Lower leg skin (tissue), 4 donors: ENCODE measurements at regions not wholly inside any gene's neighbourhood (a gene's known extent, or its start where the extent isn't known, plus 50 kb on each side); places are given as distances from the start of the nearest gene placed in this dataset.
"Not testable (repeated sequence)": the region's sequence is repeated elsewhere in the genome, so short reads cannot be mapped to it uniquely, and the experiment has no call there.

ENCODE experiments used
- DNase-seq, 2 donors: peaks; one replicate each; pipeline ENCODE4 v3.0.0-alpha.2; 2019; ENCODE audit warnings: low spot score in 2 of 2
- H3K4me3 ChIP-seq: fragments of 200-600 bp; sonication (generic); 2 replicates; pipeline ENCODE4 v1.5.1; 2017; ENCODE audit warnings: mild to moderate bottlenecking, low read depth; ENCODE audit not compliant: poor library complexity, severe bottlenecking
- POLR2A ChIP-seq, 2 donors: fragments of 450-650 bp; IDR thresholded peaks; one replicate each; pipeline ENCODE4 v1.6.1; 2016 to 2017; ENCODE audit warnings: antibody characterized with exemption in 2 of 2, mild to moderate bottlenecking in 1 of 2, moderate library complexity in 1 of 2
- WGBS, 2 donors: methylation state at CpG; one replicate each; pipeline ENCODE4 v1.1.5; 2018; 5-methylcytosine and 5-hydroxymethylcytosine counted together
- intact Hi-C: fragments of 100-400 bp; cut with DNase I; formaldehyde crosslinking; loops from one replicate; pipeline ENCODE4 v1.15.0; 2023; ENCODE audit warnings: low total_unique reads
- TF ChIP-seq, protein P1 (sequence below), 3 donors: fragments of 450-650 bp; IDR thresholded peaks; one replicate each; pipeline ENCODE4 v1.5.1; 2016; ENCODE audit warnings: antibody characterized with exemption in 3 of 3, mild to moderate bottlenecking in 3 of 3, moderate library complexity in 2 of 3

DNA sequence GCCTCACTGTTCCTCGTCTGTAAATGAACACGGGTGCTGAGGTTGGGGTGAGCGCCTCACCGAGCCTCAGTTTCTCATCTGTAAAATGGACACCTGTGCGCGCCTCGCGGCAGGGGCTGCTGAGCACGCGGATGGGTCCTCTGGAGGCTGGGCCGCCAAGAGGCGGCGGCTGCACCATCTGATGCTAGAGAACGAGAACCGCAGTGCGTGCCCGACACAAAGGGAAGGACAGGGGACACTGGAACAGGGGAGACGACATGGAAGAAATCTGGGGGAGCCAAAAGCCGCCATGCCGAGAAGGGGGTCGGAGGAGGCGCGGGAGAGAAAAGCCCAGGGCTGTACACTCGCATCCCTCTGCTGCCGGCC lies 118.7 kb upstream of the ZNF516 start:
- intact Hi-C loops = loop anchor here (5.0 to 10.0 kb wide), 2 partner anchors 46 to 209 kb away; no protein-coding TSS in a partner anchor
- 90 to 96% methylated on average over 25 of the region's 25 CpGs for whole genome bisulfite sequencing, 2 donors
- TF ChIP-seq POLR2A (IDR thresholded peaks at IDR 0.05) = no peak
- TF ChIP-seq, protein P1, sequence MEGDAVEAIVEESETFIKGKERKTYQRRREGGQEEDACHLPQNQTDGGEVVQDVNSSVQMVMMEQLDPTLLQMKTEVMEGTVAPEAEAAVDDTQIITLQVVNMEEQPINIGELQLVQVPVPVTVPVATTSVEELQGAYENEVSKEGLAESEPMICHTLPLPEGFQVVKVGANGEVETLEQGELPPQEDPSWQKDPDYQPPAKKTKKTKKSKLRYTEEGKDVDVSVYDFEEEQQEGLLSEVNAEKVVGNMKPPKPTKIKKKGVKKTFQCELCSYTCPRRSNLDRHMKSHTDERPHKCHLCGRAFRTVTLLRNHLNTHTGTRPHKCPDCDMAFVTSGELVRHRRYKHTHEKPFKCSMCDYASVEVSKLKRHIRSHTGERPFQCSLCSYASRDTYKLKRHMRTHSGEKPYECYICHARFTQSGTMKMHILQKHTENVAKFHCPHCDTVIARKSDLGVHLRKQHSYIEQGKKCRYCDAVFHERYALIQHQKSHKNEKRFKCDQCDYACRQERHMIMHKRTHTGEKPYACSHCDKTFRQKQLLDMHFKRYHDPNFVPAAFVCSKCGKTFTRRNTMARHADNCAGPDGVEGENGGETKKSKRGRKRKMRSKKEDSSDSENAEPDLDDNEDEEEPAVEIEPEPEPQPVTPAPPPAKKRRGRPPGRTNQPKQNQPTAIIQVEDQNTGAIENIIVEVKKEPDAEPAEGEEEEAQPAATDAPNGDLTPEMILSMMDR (IDR thresholded peaks at IDR 0.05) = no peak
- DNase-seq = no peak
- no peak overlapping the region for H3K4me3 ChIP-seq

DNA sequence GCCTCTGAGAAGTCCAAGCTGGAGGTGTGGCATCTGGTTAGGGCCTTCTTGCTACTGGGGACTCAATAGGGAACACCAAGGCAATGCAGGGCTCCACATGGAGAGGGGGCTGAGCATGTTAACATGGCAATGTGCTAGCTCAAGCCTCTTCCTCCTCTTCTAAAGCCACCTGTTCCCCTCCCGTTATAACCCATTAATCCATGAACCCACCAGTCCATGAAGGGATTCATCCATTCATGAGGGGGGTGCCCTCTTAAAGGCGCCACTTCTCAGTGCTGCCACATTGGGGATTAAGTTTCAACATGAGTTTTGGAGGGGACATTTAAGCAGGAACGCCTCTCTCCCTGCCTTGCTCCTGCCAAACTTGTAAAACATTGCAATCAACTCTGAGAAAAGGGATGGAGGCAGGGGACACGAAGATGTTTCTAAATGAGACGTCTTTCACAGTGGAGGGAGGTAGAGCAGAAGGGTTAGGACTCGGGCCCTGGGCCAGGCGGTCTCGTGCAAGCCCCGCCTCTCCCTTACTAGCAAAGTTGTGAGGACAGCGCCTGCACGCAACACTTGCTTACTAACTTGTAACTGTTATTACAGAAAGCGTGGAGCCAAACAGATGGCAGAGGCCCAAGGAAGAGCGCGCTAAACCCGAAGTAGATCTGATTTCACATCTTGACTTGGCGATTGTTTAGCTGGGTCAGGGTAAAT lies 118.2 kb upstream of the ZNF516 start:
- H3K4me3 ChIP-seq = no peak overlapping the region
- TF ChIP-seq POLR2A (IDR thresholded peaks at IDR 0.05) = no peak
- TF ChIP-seq, protein P1 (IDR thresholded peaks at IDR 0.05) = no peak
- DNase-seq = no peak
- WGBS, 2 donors = 85% methylated on average over 16 of the region's 16 CpGs
- intact Hi-C loops = loop anchor here (5.0 to 10.0 kb wide), 2 partner anchors 46 to 208 kb away; no protein-coding TSS in a partner anchor

DNA sequence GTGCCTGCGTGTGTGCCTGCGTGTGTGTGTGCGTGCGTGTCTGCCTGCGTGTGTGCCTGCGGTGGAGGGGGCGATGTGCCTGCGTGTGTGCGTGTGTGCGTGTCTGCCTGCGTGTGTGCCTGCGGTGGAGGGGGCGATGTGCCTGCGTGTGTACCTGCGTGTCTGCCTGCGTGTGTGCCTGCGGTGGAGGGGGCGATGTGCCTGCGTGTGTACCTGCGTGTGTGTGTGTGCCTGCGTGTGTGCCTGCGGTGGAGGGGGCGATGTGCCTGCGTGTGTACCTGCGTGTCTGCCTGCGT lies 116.7 kb upstream of the ZNF516 start:
- WGBS, 2 donors = 90 to 95% methylated on average over 24 to 26 of the region's 26 CpGs
- not testable (repeated sequence) for H3K4me3 ChIP-seq, DNase-seq
- intact Hi-C loops = loop anchor here (5.0 to 10.0 kb wide), 2 partner anchors 44 to 207 kb away; no protein-coding TSS in a partner anchor

DNA sequence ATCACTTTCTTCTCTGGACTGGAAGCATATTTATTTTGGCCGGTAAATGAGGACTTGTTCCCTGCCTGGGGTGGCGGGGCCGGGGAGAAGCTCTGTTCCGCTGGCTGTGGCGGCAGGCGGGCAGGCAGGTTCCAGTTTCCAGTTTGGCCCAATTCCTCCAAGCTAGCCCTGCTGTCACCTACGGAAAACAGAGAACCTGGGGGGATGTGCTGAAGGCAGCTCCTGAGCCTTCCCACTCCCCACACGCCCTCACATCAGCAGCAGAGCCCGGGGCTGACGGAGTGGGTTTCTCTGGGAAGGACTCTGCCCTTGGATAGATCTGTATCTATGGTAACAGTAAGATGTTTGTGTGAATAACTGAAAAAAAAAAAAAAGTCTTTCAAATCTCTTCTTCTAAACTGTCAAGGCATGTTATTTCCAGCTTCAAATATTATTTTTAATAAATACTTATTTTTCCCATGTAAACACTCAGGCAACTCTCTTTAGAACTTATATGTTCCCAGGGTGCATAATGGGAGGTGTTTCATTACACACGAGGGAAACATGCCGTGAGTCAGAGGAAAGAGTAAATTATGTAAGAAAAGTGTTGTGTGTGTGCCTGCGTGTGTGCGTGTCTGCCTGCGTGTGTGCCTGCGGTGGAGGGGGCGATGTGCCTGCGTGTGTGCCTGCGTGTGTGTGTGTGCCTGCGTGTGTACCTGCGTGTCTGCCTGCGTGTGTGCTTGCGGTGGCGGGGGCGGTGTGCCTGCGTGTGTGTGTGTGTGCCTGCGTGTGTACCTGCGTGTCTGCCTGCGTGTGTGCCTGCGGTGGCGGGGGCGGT lies 116.1 kb upstream of the ZNF516 start:
- H3K4me3 ChIP-seq = no peak overlapping the region
- intact Hi-C loops = loop anchor here (5.0 to 10.0 kb wide), 2 partner anchors 44 to 206 kb away; no protein-coding TSS in a partner anchor
- WGBS, 2 donors = 57 to 58% methylated on average over 32 of the region's 32 CpGs
- no peak for DNase-seq
- no peak for TF ChIP-seq POLR2A (IDR thresholded peaks at IDR 0.05)
- TF ChIP-seq, protein P1 (IDR thresholded peaks at IDR 0.05) = no peak

DNA sequence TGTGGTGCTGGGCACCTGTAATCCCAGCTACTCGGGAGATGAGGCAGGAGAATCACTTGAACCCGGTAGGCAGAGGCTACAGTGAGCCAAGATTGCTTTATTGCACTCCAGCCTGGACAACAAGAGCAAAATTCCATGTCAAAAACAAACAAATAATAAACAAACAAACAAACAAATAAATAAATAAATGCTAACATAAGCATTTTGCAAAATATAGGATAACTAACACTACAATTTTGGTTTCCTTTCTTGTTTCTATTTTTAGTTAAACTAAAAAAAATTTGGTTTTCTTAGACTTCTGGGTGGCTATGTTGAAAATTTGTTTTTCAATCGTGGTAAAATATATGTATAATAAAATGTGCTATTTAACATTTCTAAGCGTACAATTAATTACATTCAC lies 115.0 kb upstream of the ZNF516 start:
- H3K4me3 ChIP-seq = no peak overlapping the region
- TF ChIP-seq POLR2A (IDR thresholded peaks at IDR 0.05) = no peak
- TF ChIP-seq, protein P1 (IDR thresholded peaks at IDR 0.05) = no peak
- 85 to 91% methylated on average over 4 of the region's 4 CpGs for WGBS, 2 donors
- DNase-seq = no peak
- intact Hi-C loops = loop anchor here (5.0 to 10.0 kb wide), 2 partner anchors 43 to 205 kb away; no protein-coding TSS in a partner anchor

DNA sequence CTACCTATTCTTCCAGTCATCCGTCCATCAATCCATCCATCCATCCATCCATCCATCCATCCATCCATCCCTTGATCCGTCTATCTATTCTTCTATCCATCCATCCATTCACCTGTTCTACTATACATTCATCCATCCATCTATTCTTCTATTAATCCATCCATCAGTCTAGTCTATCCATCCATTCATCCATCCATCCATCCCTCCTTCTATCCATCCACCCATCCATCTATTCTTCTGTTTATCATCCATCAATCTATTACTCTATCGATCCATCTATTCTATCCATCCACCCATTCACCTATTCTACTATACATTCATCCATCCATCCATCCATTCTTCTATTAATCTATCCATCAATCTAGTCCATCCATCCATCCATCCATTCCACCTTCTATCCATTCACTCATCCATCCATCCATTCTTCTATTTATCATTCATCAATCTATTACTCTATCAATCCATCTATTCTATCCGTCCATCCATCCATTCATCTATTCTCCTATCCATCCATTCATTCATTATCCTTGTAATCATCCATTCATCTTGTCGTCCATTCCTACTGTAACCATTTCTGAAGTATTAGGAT lies 110.4 kb upstream of the ZNF516 start:
- no peak for DNase-seq
- TF ChIP-seq, protein P1 (IDR thresholded peaks at IDR 0.05) = no peak
- TF ChIP-seq POLR2A (IDR thresholded peaks at IDR 0.05) = no peak
- 88 to 97% methylated on average over 5 of the region's 5 CpGs for WGBS, 2 donors
- intact Hi-C loops = no loop called here
- no peak overlapping the region for H3K4me3 ChIP-seq
